ENCODE measurements at regions not wholly inside any gene's neighbourhood (a gene's known extent, or its start where the extent isn't known, plus 50 kb on each side); places are given as distances from the start of the nearest gene placed in this dataset.

GRCh38 chr17:69880591-69881112 is 194.4 kb upstream of the KCNJ16 start:
- TF ChIP-seq CTCF (IDR thresholded peaks at IDR 0.05; ENCODE audit: low read depth, low read length): no peak
- no peak overlapping the region for H3K4me3 ChIP-seq (ENCODE audit: low read depth, low read length)

- H3K4me3 ChIP-seq (ENCODE audit: low read depth, low read length): no peak overlapping the region
- no peak for TF ChIP-seq CTCF (IDR thresholded peaks at IDR 0.05; ENCODE audit: low read depth, low read length)
Observed at GRCh38 chr17:69882281-69882680, 192.7 kb upstream of the KCNJ16 start.

- no peak overlapping the region for H3K4me3 ChIP-seq (ENCODE audit: low read depth, low read length)
- no peak for TF ChIP-seq CTCF (IDR thresholded peaks at IDR 0.05; ENCODE audit: low read depth, low read length)
Observed at GRCh38 chr17:69883120-69883519, 191.9 kb upstream of the KCNJ16 start.

- no peak overlapping the region for H3K4me3 ChIP-seq (ENCODE audit: low read depth, low read length)
- TF ChIP-seq CTCF (IDR thresholded peaks at IDR 0.05; ENCODE audit: low read depth, low read length): no peak
Observed at GRCh38 chr17:69884356-69884755, 190.7 kb upstream of the KCNJ16 start.

- no peak for TF ChIP-seq CTCF (IDR thresholded peaks at IDR 0.05; ENCODE audit: low read depth, low read length)
- no peak overlapping the region for H3K4me3 ChIP-seq (ENCODE audit: low read depth, low read length)
Observed at GRCh38 chr17:69884846-69885245, 190.2 kb upstream of the KCNJ16 start.

- no peak for TF ChIP-seq CTCF (IDR thresholded peaks at IDR 0.05; ENCODE audit: low read depth, low read length)
Observed at GRCh38 chr17:69898601-69899000, 176.4 kb upstream of the KCNJ16 start.

GRCh38 chr17:69900101-69900500 is 174.9 kb upstream of the KCNJ16 start:
- TF ChIP-seq CTCF (IDR thresholded peaks at IDR 0.05; ENCODE audit: low read depth, low read length): no peak
- H3K4me3 ChIP-seq (ENCODE audit: low read depth, low read length): no peak overlapping the region

More at GRCh38 chr17:69898601-69899000, 176.4 kb upstream of the KCNJ16 start:
- H3K4me3 ChIP-seq (ENCODE audit: low read depth, low read length): no peak overlapping the region
